ENCODE measurements at regions not wholly inside any gene's neighbourhood (a gene's known extent, or its start where the extent isn't known, plus 50 kb on each side); places are given as distances from the start of the nearest gene placed in this dataset.

DNA sequence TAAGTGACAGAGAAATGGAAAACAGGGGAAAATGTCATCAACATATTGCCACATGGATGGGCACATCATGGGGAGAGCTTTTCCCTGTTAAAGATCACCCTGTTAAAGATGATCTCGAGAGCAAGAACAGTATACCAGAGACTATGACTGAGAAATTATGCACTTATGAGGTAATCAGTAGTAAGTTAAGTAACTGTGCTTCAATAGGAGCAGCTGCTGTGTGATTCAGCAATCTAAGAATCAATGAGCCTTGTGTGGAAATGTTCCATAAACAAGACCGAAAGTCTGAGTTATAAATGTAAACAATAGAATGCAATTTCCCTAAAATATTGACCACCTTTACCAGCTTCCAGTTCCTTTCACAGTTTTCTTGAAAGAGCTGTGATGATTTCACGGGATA, 582.3 kb downstream of the CAAP1 start:
- TF ChIP-seq, protein P1, sequence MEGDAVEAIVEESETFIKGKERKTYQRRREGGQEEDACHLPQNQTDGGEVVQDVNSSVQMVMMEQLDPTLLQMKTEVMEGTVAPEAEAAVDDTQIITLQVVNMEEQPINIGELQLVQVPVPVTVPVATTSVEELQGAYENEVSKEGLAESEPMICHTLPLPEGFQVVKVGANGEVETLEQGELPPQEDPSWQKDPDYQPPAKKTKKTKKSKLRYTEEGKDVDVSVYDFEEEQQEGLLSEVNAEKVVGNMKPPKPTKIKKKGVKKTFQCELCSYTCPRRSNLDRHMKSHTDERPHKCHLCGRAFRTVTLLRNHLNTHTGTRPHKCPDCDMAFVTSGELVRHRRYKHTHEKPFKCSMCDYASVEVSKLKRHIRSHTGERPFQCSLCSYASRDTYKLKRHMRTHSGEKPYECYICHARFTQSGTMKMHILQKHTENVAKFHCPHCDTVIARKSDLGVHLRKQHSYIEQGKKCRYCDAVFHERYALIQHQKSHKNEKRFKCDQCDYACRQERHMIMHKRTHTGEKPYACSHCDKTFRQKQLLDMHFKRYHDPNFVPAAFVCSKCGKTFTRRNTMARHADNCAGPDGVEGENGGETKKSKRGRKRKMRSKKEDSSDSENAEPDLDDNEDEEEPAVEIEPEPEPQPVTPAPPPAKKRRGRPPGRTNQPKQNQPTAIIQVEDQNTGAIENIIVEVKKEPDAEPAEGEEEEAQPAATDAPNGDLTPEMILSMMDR (IDR thresholded peaks at IDR 0.05) = no peak
- H3K9me3 Mint-ChIP-seq (ENCODE audit: low read depth) = no peaks in the 10 kb centered on the region
- no peaks in the 10 kb centered on the region for H3K36me3 Mint-ChIP-seq (ENCODE audit: low read depth)
- no peaks in the 10 kb centered on the region for H3K27me3 Mint-ChIP-seq (ENCODE audit: low read depth)
- no peak overlapping the region for H3K27ac Mint-ChIP-seq (ENCODE audit: unreplicated experiment)
- no peak overlapping the region for H3K4me3 Mint-ChIP-seq (ENCODE audit: unreplicated experiment)
- no peak for DNase-seq (ENCODE audit: low spot score)
- H3K4me1 Mint-ChIP-seq (ENCODE audit: low read depth) = peaks cover 3% of the 10 kb centered on the region

DNA sequence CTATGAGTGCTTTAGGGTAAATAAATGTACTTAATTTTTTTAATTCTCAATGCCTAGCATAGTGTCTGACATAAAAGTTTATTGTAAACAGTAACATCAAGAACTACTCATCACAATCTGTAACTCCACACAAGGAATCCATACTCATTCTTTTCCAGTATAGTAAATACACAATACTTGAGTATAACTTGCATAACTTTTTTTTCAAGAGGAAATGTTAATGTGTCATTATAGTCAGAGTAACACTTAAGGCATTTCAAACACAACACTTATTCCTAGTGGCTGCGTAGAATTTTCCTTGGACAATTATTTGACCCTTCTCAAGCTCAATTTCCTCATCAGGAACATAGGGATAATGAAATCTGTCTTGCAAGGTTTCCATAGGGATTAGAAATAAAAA, 584.3 kb downstream of the CAAP1 start:
- no peak for DNase-seq (ENCODE audit: low spot score)

DNA sequence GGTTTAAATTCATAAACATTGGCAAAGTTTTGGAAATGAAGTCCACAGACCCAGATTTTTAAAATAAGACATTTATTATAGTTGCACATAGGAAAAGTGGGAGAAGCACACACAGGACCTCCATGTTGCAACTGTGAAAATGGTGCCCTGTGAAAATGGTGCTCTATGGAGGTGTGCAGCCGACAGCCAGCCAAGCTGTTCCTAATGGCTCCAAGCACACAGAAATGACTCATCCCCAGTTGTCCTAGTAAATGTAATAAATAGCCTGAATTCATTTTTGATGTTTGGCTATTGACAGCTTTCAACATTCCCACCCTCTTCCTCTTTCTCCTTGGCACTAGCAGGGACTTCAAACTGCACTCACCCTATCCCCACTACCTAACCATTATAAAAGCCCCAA, 590.9 kb downstream of the CAAP1 start:
- Mint-ChIP-seq H3K4me1 (ENCODE audit: low read depth) (peaks cover 19% of the 10 kb centered on the region), H3K27ac (ENCODE audit: unreplicated experiment) (no peak overlapping the region), H3K27me3 (ENCODE audit: low read depth) (no peaks in the 10 kb centered on the region), H3K4me3 (ENCODE audit: unreplicated experiment) (no peak overlapping the region), H3K36me3 (ENCODE audit: low read depth) (no peaks in the 10 kb centered on the region), H3K9me3 (ENCODE audit: low read depth) (no peaks in the 10 kb centered on the region)
- TF ChIP-seq, protein P1 (IDR thresholded peaks at IDR 0.05) = no peak
- DNase-seq (ENCODE audit: low spot score) = no peak

More for the DNA sequence above, 584.3 kb downstream of the CAAP1 start:
- Mint-ChIP-seq H3K27ac (ENCODE audit: unreplicated experiment) (no peak overlapping the region), H3K27me3 (ENCODE audit: low read depth) (no peaks in the 10 kb centered on the region), H3K4me1 (ENCODE audit: low read depth) (peaks cover 8% of the 10 kb centered on the region), H3K4me3 (ENCODE audit: unreplicated experiment) (no peak overlapping the region), H3K9me3 (ENCODE audit: low read depth) (no peaks in the 10 kb centered on the region), H3K36me3 (ENCODE audit: low read depth) (no peaks in the 10 kb centered on the region)
- TF ChIP-seq, protein P1 (IDR thresholded peaks at IDR 0.05) = no peak

DNA sequence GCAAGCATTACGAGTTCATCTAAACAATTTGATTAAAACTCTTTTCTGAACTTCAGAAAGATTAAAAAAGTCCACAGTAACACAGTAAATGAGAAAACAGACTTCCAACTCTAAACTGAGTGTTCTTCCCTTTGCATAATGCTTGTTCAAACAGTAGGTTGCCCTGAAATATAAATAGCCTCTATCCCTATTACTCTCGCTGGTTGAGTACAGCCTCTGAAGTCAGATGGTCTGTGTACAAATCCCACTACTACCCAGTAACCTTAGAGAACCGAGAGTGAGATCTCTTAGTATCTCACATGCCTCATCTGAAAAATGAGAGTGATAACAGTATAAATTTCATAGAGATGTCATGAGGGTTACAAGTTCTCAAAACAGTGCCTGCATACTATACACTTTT, 591.6 kb downstream of the CAAP1 start:
- no peak for DNase-seq (ENCODE audit: low spot score)
- TF ChIP-seq, protein P1 (IDR thresholded peaks at IDR 0.05) = no peak
- Mint-ChIP-seq H3K9me3 (ENCODE audit: low read depth) (no peaks in the 10 kb centered on the region), H3K4me1 (ENCODE audit: low read depth) (peaks cover 19% of the 10 kb centered on the region), H3K36me3 (ENCODE audit: low read depth) (no peaks in the 10 kb centered on the region), H3K27ac (ENCODE audit: unreplicated experiment) (no peak overlapping the region), H3K27me3 (ENCODE audit: low read depth) (no peaks in the 10 kb centered on the region), H3K4me3 (ENCODE audit: unreplicated experiment) (no peak overlapping the region)

DNA sequence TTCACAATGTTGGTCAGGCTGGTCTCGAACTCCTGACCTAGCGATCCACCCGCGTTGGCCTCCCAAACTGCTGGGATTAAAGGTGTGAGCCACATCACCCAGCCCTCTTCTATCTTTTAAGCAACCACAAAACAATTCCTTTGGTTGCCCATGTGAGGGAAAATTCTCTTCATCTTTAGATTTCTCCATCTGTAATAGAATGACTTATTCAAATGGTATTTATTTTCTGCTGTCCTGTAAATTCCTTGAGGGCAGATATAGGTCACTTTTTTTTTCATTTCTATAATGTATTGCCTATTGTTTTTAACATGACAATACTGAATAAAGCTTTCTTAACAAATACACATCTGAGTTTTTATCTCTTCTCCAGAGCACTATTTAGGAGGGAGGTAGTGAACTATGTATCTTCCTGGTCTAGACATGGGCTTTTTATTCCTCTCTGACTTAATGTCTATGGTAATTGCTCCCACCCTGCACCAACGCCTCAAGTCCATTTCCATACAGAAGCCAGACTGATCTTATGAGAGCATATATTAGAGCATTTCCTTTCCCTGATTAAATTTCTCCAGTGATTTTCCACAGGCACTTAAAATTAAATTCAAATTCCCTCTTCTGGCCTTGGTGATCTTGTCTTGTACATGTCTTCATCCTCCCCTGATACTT, 595.6 kb downstream of the CAAP1 start:
- Mint-ChIP-seq H3K27ac (ENCODE audit: unreplicated experiment) (no peak overlapping the region), H3K27me3 (ENCODE audit: low read depth) (no peaks in the 10 kb centered on the region), H3K36me3 (ENCODE audit: low read depth) (no peaks in the 10 kb centered on the region), H3K9me3 (ENCODE audit: low read depth) (no peaks in the 10 kb centered on the region), H3K4me3 (ENCODE audit: unreplicated experiment) (no peak overlapping the region), H3K4me1 (ENCODE audit: low read depth) (peaks cover 30% of the 10 kb centered on the region)
- TF ChIP-seq, protein P1 (IDR thresholded peaks at IDR 0.05) = no peak
- no peak for DNase-seq (ENCODE audit: low spot score)
